ENCODE measurements at regions not wholly inside any gene's neighbourhood (a gene's known extent, or its start where the extent isn't known, plus 50 kb on each side); places are given as distances from the start of the nearest gene placed in this dataset.

- no peak for TF ChIP-seq POLR2A (IDR thresholded peaks at IDR 0.05; ENCODE audit: extremely low read depth, insufficient read length)
- TF ChIP-seq MAX (IDR thresholded peaks at IDR 0.05; ENCODE audit: low read depth, low read length): no peak
- TF ChIP-seq CTCF (IDR thresholded peaks at IDR 0.05; ENCODE audit: low read depth, low read length): no peak
These were observed 84.1 kb downstream of the SCN11A start for GRCh38 chr3:38967693-38967989.
